ENCODE measurements at regions not wholly inside any gene's neighbourhood (a gene's known extent, or its start where the extent isn't known, plus 50 kb on each side); places are given as distances from the start of the nearest gene placed in this dataset.

GRCh38 chrX:139196890-139197289, 333.6 kb upstream of the F9 start:
- TF ChIP-seq CTCF (IDR thresholded peaks at IDR 0.05 in 2 of 3, conservative IDR thresholded peaks at IDR 0.05 in 1 of 3; ENCODE audit: borderline replicate concordance in 1 of 3, insufficient read depth in 1 of 3, low read depth in 2 of 3, low read length in 2 of 3): no peak
- no peak for TF ChIP-seq ZNF274 (IDR thresholded peaks at IDR 0.05; ENCODE audit: low read depth, low read length)
- no peak for TF ChIP-seq EZH2 (IDR thresholded peaks at IDR 0.05)

All from HCT116 (cell line).